CD14-positive monocyte (primary cell): ENCODE measurements at regions not wholly inside any gene's neighbourhood (a gene's known extent, or its start where the extent isn't known, plus 50 kb on each side); places are given as distances from the start of the nearest gene placed in this dataset.

Experiments
- DNase-seq, 3 donors: peaks; one replicate each; pipeline ENCODE4 v3.0.0-alpha.2; 2011 to 2022
- H2AFZ ChIP-seq: 2 replicates; pipeline ENCODE4 v1.6.0; 2012; ENCODE audit warnings: mild to moderate bottlenecking, low read depth, low read length, inconsistent platforms; ENCODE audit not compliant: insufficient read depth, poor library complexity, severe bottlenecking
- H3K27ac ChIP-seq, 2 donors: 1 replicate in 1 of 2; 2 replicates in 1 of 2; pipeline ENCODE4 v1.5.1; 2012 to 2013; ENCODE audit warnings: low read length in 2 of 2, control low read depth in 1 of 2, inconsistent platforms in 1 of 2, low read depth in 1 of 2, mild to moderate bottlenecking in 1 of 2
- H3K27me3 ChIP-seq, 2 donors: one replicate each; pipeline versions ENCODE4 v1.6.0 to v1.6.1; 2011 to 2013; ENCODE audit warnings: low read length in 2 of 2; ENCODE audit not compliant: control insufficient read depth in 2 of 2, insufficient read depth in 2 of 2
- H3K36me3 ChIP-seq, 2 donors: replicated peaks in 1 of 2; 1 replicate in 1 of 2; 2 replicates in 1 of 2; pipeline versions ENCODE4 v1.5.1 to v1.6.1; 2012 to 2013; ENCODE audit warnings: low read length in 2 of 2, control low read depth in 1 of 2, inconsistent platforms in 1 of 2, mild to moderate bottlenecking in 1 of 2; ENCODE audit not compliant: insufficient read depth in 2 of 2, control insufficient read depth in 1 of 2
- H3K4me1 ChIP-seq, 2 donors: 1 replicate in 1 of 2; 2 replicates in 1 of 2; pipeline versions ENCODE4 v1.5.1 to v1.6.1; 2012 to 2013; ENCODE audit warnings: low read length in 2 of 2, control low read depth in 1 of 2, inconsistent platforms in 1 of 2, mild to moderate bottlenecking in 1 of 2, moderate library complexity in 1 of 2; ENCODE audit not compliant: insufficient read depth in 2 of 2, control insufficient read depth in 1 of 2
- H3K4me2 ChIP-seq: replicated peaks from 2 replicates; pipeline ENCODE3; 2012; ENCODE audit warnings: low read length, moderate library complexity, mild to moderate bottlenecking; ENCODE audit not compliant: poor library complexity, severe bottlenecking; ENCODE audit errors: extremely low read depth
- H3K4me3 ChIP-seq, 3 experiments: fragments of 200-600 bp in 1 of 3; sonication (generic) in 1 of 3; replicated peaks in 1 of 3; 1 replicate in 2 of 3; 2 replicates in 1 of 3; pipeline ENCODE4 v1.5.1; 2011 to 2013; ENCODE audit warnings: low read length in 3 of 3, mild to moderate bottlenecking in 3 of 3, control low read depth in 2 of 3, low read depth in 2 of 3, inconsistent platforms in 1 of 3, moderate library complexity in 1 of 3
- H3K79me2 ChIP-seq: 2 replicates; pipeline ENCODE4 v1.6.0; 2012; ENCODE audit warnings: mild to moderate bottlenecking, control low read depth, inconsistent platforms, low read length, moderate library complexity; ENCODE audit not compliant: insufficient read depth
- H3K9ac ChIP-seq: 2 replicates; pipeline ENCODE4 v1.6.0; 2017; ENCODE audit warnings: low read length, mild to moderate bottlenecking; ENCODE audit not compliant: insufficient read depth, poor library complexity, severe bottlenecking
- H3K9me3 ChIP-seq, 2 donors: replicated peaks in 1 of 2; 1 replicate in 1 of 2; 2 replicates in 1 of 2; pipeline versions ENCODE4 v1.5.1 to v1.6.1; 2012 to 2013; ENCODE audit warnings: low read length in 2 of 2, control low read depth in 1 of 2; ENCODE audit not compliant: control insufficient read depth in 1 of 2, insufficient read depth in 1 of 2
- H4K20me1 ChIP-seq: 2 replicates; pipeline ENCODE4 v1.6.0; 2012; ENCODE audit warnings: mild to moderate bottlenecking, low read length, control low read depth, moderate library complexity; ENCODE audit not compliant: insufficient read depth
- H3K27ac Mint-ChIP-seq, 7 donors: one replicate each; pipeline ENCODE4 v1.8.0; 2020; ENCODE audit warnings: mild to moderate bottlenecking in 7 of 7, mixed read lengths in 7 of 7, moderate library complexity in 6 of 7, inconsistent platforms in 2 of 7
- H3K27me3 Mint-ChIP-seq, 3 donors: one replicate each; pipeline ENCODE4 v1.8.0; 2021 to 2022; ENCODE audit warnings: low read depth in 3 of 3, mild to moderate bottlenecking in 3 of 3, mixed read lengths in 3 of 3, moderate library complexity in 3 of 3, inconsistent platforms in 1 of 3
- H3K36me3 Mint-ChIP-seq, 2 donors: one replicate each; pipeline ENCODE4 v1.8.0; 2020; ENCODE audit warnings: mixed read lengths in 2 of 2, inconsistent platforms in 1 of 2, mild to moderate bottlenecking in 1 of 2
- H3K4me1 Mint-ChIP-seq: one replicate; pipeline ENCODE4 v1.8.0; 2020; ENCODE audit warnings: mild to moderate bottlenecking, mixed read lengths
- H3K4me3 Mint-ChIP-seq, 2 donors: one replicate each; pipeline ENCODE4 v1.8.0; 2020; ENCODE audit warnings: mild to moderate bottlenecking in 2 of 2, mixed read lengths in 2 of 2, moderate library complexity in 1 of 2
- H3K9me3 Mint-ChIP-seq, 7 donors: one replicate each; pipeline ENCODE4 v1.8.0; 2020 to 2022; ENCODE audit warnings: mixed read lengths in 7 of 7, mild to moderate bottlenecking in 6 of 7, moderate library complexity in 6 of 7, inconsistent platforms in 2 of 7
- WGBS: methylation state at CpG from one replicate; pipeline ENCODE4 v1.1.5; 2013; ENCODE audit warnings: missing lambda C conversion rate; ENCODE audit not compliant: insufficient coverage; 5-methylcytosine and 5-hydroxymethylcytosine counted together
- intact Hi-C, 2 donors: fragments of 100-400 bp; cut with micrococcal nuclease; formaldehyde crosslinking; loops; one replicate each; pipeline versions ENCODE4 v1.15.0 to v1.15.1; 2023
- TF ChIP-seq, protein P1 (sequence below): fragments of 200-600 bp; IDR thresholded peaks from one replicate; pipeline ENCODE4 v1.8.0; 2022; ENCODE audit warnings: antibody characterized with exemption, mild to moderate bottlenecking

DNA sequence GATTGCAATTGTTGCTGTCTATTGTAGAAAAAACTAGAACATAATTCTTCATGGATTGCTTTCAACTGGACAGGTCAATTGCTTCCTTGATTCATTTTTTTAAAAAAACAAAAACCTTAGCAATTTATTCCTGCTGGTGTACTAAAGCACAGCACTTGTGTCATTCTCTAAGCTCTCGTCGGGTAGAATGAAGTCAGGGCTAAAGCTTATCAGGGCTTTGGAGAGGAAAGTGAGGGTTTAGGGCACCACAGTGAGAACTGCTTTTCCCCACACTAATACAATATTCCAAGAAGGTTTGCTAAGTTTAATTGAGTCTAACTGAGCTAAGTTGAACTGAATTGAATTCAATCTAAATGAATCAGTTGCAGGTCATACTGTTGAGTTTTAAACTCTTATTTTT, 76.4 kb upstream of the TLR3 start:
- no peaks in the 10 kb centered on the region for H4K20me1 ChIP-seq
- H3K4me3 ChIP-seq: no peak overlapping the region
- H3K27ac ChIP-seq: no peak overlapping the region
- Mint-ChIP-seq H3K9me3 (peaks cover 0 to 5% (median 2%) of the 10 kb centered on the region in 7 donors), H3K27ac (no peak overlapping the region), H3K4me1 (no peaks in the 10 kb centered on the region), H3K27me3 (no peaks in the 10 kb centered on the region), H3K4me3 (no peak overlapping the region), H3K36me3 (no peaks in the 10 kb centered on the region)
- H3K36me3 ChIP-seq: no peaks in the 10 kb centered on the region
- H2AFZ ChIP-seq: no peak overlapping the region
- H3K79me2 ChIP-seq: no peaks in the 10 kb centered on the region
- DNase-seq: no peak
- TF ChIP-seq, protein P1, sequence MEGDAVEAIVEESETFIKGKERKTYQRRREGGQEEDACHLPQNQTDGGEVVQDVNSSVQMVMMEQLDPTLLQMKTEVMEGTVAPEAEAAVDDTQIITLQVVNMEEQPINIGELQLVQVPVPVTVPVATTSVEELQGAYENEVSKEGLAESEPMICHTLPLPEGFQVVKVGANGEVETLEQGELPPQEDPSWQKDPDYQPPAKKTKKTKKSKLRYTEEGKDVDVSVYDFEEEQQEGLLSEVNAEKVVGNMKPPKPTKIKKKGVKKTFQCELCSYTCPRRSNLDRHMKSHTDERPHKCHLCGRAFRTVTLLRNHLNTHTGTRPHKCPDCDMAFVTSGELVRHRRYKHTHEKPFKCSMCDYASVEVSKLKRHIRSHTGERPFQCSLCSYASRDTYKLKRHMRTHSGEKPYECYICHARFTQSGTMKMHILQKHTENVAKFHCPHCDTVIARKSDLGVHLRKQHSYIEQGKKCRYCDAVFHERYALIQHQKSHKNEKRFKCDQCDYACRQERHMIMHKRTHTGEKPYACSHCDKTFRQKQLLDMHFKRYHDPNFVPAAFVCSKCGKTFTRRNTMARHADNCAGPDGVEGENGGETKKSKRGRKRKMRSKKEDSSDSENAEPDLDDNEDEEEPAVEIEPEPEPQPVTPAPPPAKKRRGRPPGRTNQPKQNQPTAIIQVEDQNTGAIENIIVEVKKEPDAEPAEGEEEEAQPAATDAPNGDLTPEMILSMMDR: no peak
- no peaks in the 10 kb centered on the region for H3K9me3 ChIP-seq
- WGBS: no CpG with 5 or more reads among the region's 2 CpGs
- no peak overlapping the region for H3K4me2 ChIP-seq
- no peaks in the 10 kb centered on the region for H3K4me1 ChIP-seq
- no peaks in the 10 kb centered on the region for H3K27me3 ChIP-seq
- intact Hi-C loops: no loop called here
- no peak overlapping the region for H3K9ac ChIP-seq

DNA sequence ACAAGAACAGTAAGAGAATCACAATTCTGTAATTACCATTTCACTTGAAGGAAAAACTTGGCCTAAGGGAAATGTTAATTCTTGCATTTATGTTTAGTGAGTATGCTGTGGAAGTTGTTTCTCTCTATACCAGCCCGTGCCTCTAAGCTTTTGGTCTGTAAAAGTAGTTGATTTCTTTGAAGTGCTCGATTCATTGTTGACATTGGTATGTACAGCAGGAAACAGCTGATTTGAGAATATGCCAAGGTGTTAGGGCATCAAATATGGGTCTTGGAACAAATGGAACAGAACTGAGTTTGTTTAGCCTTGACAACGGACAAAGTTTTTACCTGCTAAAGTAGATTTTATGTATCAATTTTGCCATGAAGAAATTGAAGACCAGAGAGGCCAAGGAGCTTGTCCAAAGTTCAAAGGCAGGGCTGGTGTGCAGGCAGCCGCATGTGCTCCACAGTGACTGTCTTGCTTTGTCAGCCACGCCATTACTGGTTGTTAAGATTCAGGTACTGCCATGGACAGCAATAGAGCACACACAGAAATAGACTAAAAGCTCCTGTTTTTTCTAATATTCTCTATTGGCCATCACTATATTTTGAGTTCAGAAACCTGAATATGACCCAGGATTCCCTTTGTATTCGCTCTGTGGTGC, 75.5 kb upstream of the TLR3 start:
- no peak overlapping the region for H3K27ac Mint-ChIP-seq
- Histone ChIP-seq H3K36me3 (no peaks in the 10 kb centered on the region), H2AFZ (no peak overlapping the region), H3K4me3 (no peak overlapping the region), H3K4me2 (no peak overlapping the region), H4K20me1 (no peaks in the 10 kb centered on the region), H3K27ac (no peak overlapping the region), H3K4me1 (no peaks in the 10 kb centered on the region), H3K9me3 (no peaks in the 10 kb centered on the region), H3K9ac (no peak overlapping the region), H3K79me2 (no peaks in the 10 kb centered on the region), H3K27me3 (no peaks in the 10 kb centered on the region)
- DNase-seq: no peak
- intact Hi-C loops: no loop called here
- TF ChIP-seq, protein P1: no peak
- H3K9me3 Mint-ChIP-seq: peaks cover 0 to 4% (median 1%) of the 10 kb centered on the region in 7 donors
- peaks cover 0 to 2% (median 0%) of the 10 kb centered on the region in 3 donors for H3K27me3 Mint-ChIP-seq
- no peaks in the 10 kb centered on the region for H3K36me3 Mint-ChIP-seq
- 80% methylated on average over 5 of the region's 6 CpGs for WGBS
- no peak overlapping the region for H3K4me3 Mint-ChIP-seq
- H3K4me1 Mint-ChIP-seq: no peaks in the 10 kb centered on the region
